ENCODE measurements at regions not wholly inside any gene's neighbourhood (a gene's known extent, or its start where the extent isn't known, plus 50 kb on each side); places are given as distances from the start of the nearest gene placed in this dataset.

DNA sequence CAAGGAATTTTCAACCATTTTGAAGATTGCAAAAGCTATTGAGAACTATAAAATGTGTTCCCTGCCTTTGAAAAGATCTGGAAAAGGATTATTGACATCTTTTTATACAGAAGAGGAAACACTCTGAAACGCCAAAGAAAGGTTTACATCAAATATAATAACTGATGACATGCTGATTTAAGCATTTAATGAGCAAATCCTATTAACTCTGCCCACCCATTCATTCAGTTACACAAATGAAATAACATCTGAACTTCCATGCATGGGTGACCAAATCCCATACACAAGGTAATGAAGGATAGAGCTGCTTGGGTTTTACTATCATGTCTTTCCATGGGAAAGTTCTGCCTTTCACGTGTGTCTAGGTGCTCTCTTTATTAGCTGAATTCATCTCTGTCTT, 589.4 kb upstream of the WWC1 start:
- no peak for DNase-seq (ENCODE audit: low spot score)

GRCh38 chr5:167708449-167708848, 583.0 kb upstream of the WWC1 start:
- DNase-seq (ENCODE audit: low spot score): no peak

GRCh38 chr5:167709625-167710024, 581.8 kb upstream of the WWC1 start:
- DNase-seq (ENCODE audit: low spot score): no peak

DNA sequence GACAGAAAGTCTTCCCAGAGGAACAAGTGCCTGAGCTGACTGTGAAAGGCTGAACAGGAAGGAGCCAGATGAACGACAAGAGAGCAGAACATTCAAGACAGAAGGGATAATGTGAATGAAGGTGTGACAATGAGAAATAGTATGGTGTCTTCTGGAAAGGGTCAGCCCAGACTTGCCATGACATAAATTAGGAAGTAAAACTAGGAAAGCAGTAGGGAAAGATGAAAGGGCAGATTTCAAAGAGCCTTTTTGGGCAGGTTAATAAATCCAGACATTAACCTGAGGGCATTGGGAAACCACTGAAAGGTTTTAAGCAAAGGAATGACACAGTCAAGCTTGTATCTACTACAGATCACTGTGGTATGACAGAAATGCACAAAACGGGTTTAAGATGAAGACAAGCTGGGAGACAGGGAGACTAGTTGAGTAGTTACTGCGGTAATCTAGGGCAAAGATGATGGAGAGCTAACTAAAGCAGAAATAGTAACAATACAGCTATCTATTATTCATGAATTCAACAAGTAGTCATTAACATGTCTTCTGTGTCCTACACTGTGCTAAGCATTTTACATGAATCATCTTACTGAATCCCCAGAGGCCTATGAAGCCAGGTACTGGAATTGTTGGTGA, 580.9 kb upstream of the WWC1 start:
- DNase-seq (ENCODE audit: low spot score): no peak

DNA sequence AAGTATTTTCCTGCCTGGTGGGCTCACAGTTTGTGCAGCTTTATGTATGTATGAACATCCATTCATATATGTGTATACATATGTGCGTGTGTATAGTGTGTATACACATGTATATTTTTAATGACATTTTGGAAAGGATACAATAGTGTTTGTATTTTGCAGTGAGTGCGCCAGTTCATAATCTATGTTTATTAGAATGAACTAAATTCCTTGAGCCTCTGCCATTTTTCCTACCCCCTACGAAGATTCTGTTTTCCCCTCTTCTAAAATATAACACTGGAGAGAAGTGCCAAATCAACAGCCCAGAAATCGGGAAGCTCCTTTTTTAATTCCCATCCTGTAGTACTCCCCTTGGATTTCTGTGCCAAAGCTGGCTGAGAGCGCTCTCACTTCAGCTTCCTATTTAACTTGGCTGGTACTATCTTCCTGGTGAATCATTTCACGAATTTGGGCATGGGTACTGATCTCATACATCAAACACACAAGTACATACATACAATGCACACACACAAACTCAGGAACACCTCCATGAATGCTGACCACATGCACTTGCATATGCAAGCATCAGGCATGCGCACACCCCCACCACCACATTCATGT, 578.4 kb upstream of the WWC1 start:
- no peak for DNase-seq (ENCODE audit: low spot score)

DNA sequence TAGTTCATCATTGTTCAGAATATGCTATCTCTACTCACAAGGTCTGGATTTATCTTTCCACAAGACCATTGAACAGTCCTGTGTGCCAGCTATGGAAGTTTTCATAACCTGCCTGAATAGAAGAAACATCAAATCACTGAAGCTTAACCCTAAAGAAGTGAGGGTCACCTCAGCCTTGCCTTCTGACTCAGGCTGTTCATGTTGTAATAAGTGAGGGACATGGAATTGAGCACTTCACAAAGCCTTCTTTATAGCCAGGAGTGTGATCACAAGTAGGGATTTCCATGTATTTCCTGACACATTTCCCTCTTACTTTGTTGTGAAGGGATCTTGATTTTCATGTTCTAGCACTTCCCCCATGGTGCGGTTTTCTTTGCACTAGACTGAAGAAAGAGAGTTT, 577.5 kb upstream of the WWC1 start:
- DNase-seq (ENCODE audit: low spot score): no peak

GRCh38 chr5:167716126-167716775, 575.2 kb upstream of the WWC1 start:
- peak; percentile 15 for DNase-seq (ENCODE audit: low spot score)

GRCh38 chr5:167720259-167720658, 571.2 kb upstream of the WWC1 start:
- DNase-seq (ENCODE audit: low spot score): peak; percentile 12

DNA sequence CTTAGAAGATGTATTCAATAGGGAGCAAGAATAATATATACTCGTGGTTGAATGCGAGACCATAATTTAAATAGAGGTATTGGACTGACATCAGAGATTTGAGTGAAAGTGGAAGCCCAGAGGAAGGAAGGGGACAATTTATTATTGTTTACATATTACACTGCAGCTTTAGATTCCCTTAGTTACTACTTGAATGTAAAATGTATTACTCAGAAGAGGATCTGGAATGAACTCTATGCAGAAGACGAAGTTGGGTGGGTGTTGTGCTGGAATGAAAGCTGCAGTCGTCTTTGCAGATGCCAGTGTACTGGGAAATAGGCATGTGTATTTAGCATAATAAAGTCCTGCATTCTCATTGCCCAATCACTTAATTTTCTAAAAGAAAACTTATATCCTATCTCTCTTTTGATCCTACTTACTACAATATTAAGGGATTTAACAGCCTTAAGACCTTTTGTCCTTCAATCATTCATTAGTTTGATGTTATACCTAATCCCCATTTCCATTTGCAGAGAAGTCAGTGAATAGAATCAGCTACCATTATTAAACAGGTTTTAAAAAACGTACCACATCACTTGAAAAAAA, 570.7 kb upstream of the WWC1 start:
- DNase-seq (ENCODE audit: low spot score): peak; percentile 19

- no peak for DNase-seq (ENCODE audit: low spot score)
Measured at GRCh38 chr5:167721926-167722440, 569.5 kb upstream of the WWC1 start.

GRCh38 chr5:167723254-167723871, 568.1 kb upstream of the WWC1 start:
- DNase-seq (ENCODE audit: low spot score): peak; percentile 66

DNA sequence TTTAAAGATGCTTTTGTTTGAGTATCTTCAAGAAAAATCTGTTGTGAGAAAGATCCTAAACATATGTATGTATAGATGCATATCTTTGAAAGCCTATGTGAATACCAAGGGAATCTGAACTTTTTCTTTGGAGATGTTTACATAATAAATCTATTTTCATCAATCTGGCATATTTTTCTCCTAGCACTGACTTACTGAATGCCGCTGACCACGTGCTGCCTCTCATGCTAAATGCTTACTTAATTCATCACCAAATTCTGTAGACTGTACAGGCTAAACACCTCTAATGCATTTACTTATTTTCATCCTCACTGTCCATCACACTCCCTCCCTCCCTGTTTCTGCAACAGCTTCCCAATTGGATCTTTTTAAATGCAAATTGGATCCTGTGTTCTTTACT, 566.2 kb upstream of the WWC1 start:
- DNase-seq (ENCODE audit: low spot score): no peak

DNA sequence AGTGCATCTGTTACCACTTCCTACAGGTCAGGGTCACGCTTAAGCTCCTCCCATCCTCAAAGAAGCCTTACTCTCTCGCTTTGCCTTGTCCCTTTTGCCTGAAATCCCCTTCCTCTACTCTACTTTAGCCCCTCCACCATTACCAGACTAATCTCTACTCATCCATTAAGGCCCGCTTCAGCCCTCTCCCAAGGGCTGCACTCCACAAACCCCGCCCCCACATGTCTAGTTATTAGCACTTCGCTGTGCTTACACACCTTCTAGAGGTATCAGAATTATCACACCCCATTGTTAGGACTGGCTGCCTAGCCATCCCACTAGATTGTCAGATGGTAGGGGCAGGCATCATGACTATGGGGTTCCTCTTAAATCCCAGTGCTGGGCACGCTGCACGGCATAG, 565.7 kb upstream of the WWC1 start:
- no peak for DNase-seq (ENCODE audit: low spot score)

DNA sequence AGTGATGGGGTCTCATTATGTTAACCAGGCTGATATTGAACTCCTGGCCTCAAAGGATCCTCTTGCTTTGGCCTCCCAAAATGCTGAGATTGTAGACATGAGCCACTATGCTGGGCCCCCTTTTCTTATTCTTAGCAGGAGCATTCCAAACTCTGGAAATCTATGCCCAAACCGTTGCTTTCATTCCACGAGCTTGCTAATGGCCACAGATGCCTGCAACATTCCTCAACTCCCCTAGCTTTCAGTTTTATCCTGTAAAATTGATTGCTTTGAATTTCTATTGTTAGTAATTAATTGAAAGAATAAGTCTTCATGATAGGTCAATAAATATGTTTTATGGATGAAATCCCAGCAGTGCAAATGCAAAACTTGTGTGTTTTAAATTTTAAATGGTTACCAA, 564.8 kb upstream of the WWC1 start:
- no peak for DNase-seq (ENCODE audit: low spot score)

GRCh38 chr5:167730121-167730520, 561.3 kb upstream of the WWC1 start:
- DNase-seq (ENCODE audit: low spot score): peak; percentile 48

DNA sequence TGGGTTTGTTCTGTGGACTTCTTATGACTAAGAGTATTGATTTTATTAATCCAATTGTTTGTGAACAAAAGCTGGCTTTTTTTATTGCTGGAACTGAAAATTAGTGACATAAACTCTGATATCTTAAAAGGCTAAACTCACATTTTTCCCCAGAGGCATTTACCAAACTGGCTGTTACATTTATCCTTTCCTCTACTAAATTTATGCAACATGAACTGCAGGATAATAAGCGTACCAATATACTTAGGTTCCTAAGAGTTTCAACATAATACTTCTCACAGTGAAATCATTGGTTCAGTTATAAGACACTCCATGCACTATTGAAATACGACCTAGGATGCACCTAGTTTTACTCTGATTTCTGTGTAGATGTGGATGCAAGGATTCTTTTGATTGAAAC, 560.8 kb upstream of the WWC1 start:
- DNase-seq (ENCODE audit: low spot score): no peak

GRCh38 chr5:167731951-167732350, 559.5 kb upstream of the WWC1 start:
- DNase-seq (ENCODE audit: low spot score): no peak

- no peak for DNase-seq (ENCODE audit: low spot score)
Measured at GRCh38 chr5:167732499-167732898, 558.9 kb upstream of the WWC1 start.

GRCh38 chr5:167736992-167737391, 554.5 kb upstream of the WWC1 start:
- no peak for DNase-seq (ENCODE audit: low spot score)

DNA sequence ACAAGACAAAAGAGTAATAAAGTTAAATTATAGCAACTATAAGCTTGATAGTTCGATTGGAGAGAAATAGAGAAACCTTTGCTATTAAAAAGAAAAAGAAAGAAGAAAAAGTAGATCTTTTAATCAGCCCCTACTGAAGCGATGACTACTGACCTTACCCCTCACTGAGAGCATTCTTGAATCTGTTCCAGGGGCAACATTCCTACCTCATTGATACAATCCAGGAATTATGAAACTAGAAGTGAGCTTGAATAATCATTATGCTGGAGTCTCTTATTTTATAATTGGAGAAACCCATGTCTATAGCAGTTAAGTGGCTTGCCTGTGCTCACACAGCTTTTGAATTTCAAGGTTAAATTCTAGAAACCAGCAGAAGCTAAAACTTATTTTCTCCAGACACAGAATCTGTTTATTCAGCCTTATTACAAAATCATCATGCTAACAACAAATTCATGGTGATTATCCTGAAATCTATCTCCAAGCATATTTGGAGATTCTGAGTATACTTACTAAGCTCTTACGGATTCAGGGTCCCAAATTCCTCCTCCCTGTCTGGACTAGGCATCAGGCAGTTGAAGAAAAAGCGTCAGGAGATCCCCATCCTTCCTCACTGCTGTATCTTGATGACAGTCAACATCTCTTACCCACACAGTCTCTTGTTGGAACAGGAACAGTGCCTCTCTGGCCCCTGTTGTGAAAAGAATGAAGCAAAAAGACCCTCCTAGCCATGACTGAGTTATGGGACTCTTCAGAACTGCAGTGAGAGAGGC, 547.6 kb upstream of the WWC1 start:
- DNase-seq (ENCODE audit: low spot score): peak; percentile 35

GRCh38 chr5:167745868-167746267, 545.6 kb upstream of the WWC1 start:
- no peak for DNase-seq (ENCODE audit: low spot score)

DNA sequence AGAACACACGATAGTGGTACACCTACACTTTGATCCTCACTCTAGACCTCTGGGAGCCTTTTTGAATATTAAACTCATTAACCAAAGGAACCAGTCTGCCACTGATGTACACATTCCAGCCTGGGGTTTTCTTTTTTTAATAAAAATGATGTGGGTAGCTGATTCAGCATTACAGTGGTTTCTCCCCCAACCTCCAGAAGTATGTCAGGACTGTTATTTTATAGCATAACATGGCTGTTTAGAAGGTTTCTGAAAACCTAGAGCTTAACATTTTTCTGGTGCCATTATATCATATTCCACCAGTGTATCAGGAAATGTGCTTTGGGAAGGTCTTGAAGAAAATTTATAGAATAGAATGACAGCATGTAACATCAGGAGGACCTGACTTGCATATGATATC, 540.9 kb upstream of the WWC1 start:
- DNase-seq (ENCODE audit: low spot score): no peak

Measured in hepatic stellate cell (primary cell).